Tibial nerve (tissue), 3 donors: ENCODE measurements at regions not wholly inside any gene's neighbourhood (a gene's known extent, or its start where the extent isn't known, plus 50 kb on each side); places are given as distances from the start of the nearest gene placed in this dataset.

Experiments
- POLR2A ChIP-seq, 2 donors: fragments of 450-650 bp; IDR thresholded peaks; one replicate each; pipeline ENCODE4 v1.6.1; 2017; ENCODE audit warnings: antibody characterized with exemption in 2 of 2, mild to moderate bottlenecking in 2 of 2, moderate library complexity in 2 of 2
- TF ChIP-seq, protein P1 (sequence below), 5 experiments: fragments of 200-600 bp in 3 of 5; fragments of 450-650 bp in 2 of 5; sonication (generic) in 3 of 5; IDR thresholded peaks; one replicate each; pipeline ENCODE4 v1.5.1; 2016 to 2019; ENCODE audit warnings: antibody characterized with exemption in 5 of 5, mild to moderate bottlenecking in 3 of 5, moderate library complexity in 2 of 5

DNA sequence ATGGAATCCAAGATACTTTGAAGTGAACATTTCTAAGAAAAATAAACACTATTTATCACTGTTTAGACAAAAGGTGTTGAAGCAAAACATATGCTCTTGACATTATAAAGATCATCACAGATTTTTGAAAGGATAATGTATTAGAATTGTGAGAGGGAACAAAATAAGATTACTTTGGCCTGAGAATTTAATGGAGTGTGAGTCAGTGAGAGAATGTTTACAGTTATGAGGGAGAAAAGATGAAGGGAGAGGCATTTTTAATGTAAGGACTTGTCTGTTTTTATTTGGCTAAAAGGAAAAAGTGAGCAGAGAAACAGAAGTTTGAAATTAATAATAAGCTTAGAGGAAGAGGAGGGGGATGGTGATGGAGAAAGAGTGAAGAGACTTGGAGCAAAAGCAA, 1010.1 kb downstream of the EFNA5 start:
- TF ChIP-seq POLR2A (IDR thresholded peaks at IDR 0.05) = no peak
- TF ChIP-seq, protein P1, sequence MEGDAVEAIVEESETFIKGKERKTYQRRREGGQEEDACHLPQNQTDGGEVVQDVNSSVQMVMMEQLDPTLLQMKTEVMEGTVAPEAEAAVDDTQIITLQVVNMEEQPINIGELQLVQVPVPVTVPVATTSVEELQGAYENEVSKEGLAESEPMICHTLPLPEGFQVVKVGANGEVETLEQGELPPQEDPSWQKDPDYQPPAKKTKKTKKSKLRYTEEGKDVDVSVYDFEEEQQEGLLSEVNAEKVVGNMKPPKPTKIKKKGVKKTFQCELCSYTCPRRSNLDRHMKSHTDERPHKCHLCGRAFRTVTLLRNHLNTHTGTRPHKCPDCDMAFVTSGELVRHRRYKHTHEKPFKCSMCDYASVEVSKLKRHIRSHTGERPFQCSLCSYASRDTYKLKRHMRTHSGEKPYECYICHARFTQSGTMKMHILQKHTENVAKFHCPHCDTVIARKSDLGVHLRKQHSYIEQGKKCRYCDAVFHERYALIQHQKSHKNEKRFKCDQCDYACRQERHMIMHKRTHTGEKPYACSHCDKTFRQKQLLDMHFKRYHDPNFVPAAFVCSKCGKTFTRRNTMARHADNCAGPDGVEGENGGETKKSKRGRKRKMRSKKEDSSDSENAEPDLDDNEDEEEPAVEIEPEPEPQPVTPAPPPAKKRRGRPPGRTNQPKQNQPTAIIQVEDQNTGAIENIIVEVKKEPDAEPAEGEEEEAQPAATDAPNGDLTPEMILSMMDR (IDR thresholded peaks at IDR 0.05) = no peak
